ENCODE measurements at regions not wholly inside any gene's neighbourhood (a gene's known extent, or its start where the extent isn't known, plus 50 kb on each side); places are given as distances from the start of the nearest gene placed in this dataset.

GRCh38 chr6:142566628-142567396, 265.0 kb downstream of the ADGRG6 start:
- Histone ChIP-seq H3K27ac (ENCODE audit: low read depth, low read length) (no peak overlapping the region), H3K4me1 (ENCODE audit: control insufficient read depth, insufficient read depth, low read length) (peaks cover 12% of the 10 kb centered on the region), H3K36me3 (ENCODE audit: control insufficient read depth, insufficient read depth, low read length) (no peaks in the 10 kb centered on the region), H3K9ac (ENCODE audit: low read length) (no peak overlapping the region), H3K27me3 (ENCODE audit: control insufficient read depth, insufficient read depth, low read length) (no peaks in the 10 kb centered on the region), H3K4me3 (ENCODE audit: low read length) (no peak overlapping the region)

GRCh38 chr6:142567461-142567860, 265.7 kb downstream of the ADGRG6 start:
- Histone ChIP-seq H3K4me1 (ENCODE audit: control insufficient read depth, insufficient read depth, low read length) (peaks cover 12% of the 10 kb centered on the region), H3K27me3 (ENCODE audit: control insufficient read depth, insufficient read depth, low read length) (no peaks in the 10 kb centered on the region), H3K27ac (ENCODE audit: low read depth, low read length) (no peak overlapping the region), H3K9ac (ENCODE audit: low read length) (no peak overlapping the region), H3K36me3 (ENCODE audit: control insufficient read depth, insufficient read depth, low read length) (no peaks in the 10 kb centered on the region), H3K4me3 (ENCODE audit: low read length) (no peak overlapping the region)

- no peak overlapping the region for H3K9ac ChIP-seq (ENCODE audit: low read length)
- no peak overlapping the region for H3K4me3 ChIP-seq (ENCODE audit: low read length)
- H3K36me3 ChIP-seq (ENCODE audit: control insufficient read depth, insufficient read depth, low read length) = no peaks in the 10 kb centered on the region
- no peaks in the 10 kb centered on the region for H3K27me3 ChIP-seq (ENCODE audit: control insufficient read depth, insufficient read depth, low read length)
- H3K27ac ChIP-seq (ENCODE audit: low read depth, low read length) = peak overlapping the region; percentile 30
- H3K4me1 ChIP-seq (ENCODE audit: control insufficient read depth, insufficient read depth, low read length) = peaks cover 12% of the 10 kb centered on the region
Measured at GRCh38 chr6:142568857-142569597, 267.2 kb downstream of the ADGRG6 start.

- Histone ChIP-seq H3K4me1 (ENCODE audit: control insufficient read depth, insufficient read depth, low read length) (peaks cover 12% of the 10 kb centered on the region), H3K9ac (ENCODE audit: low read length) (no peak overlapping the region), H3K36me3 (ENCODE audit: control insufficient read depth, insufficient read depth, low read length) (no peaks in the 10 kb centered on the region), H3K4me3 (ENCODE audit: low read length) (no peak overlapping the region), H3K27ac (ENCODE audit: low read depth, low read length) (peak overlapping the region; percentile 23), H3K27me3 (ENCODE audit: control insufficient read depth, insufficient read depth, low read length) (no peaks in the 10 kb centered on the region)
Measured at GRCh38 chr6:142569676-142570075, 267.9 kb downstream of the ADGRG6 start.

- Histone ChIP-seq H3K4me3 (ENCODE audit: low read length) (no peak overlapping the region), H3K27ac (ENCODE audit: low read depth, low read length) (no peak overlapping the region), H3K36me3 (ENCODE audit: control insufficient read depth, insufficient read depth, low read length) (no peaks in the 10 kb centered on the region), H3K27me3 (ENCODE audit: control insufficient read depth, insufficient read depth, low read length) (no peaks in the 10 kb centered on the region), H3K9ac (ENCODE audit: low read length) (no peak overlapping the region), H3K4me1 (ENCODE audit: control insufficient read depth, insufficient read depth, low read length) (peaks cover 12% of the 10 kb centered on the region)
Measured at GRCh38 chr6:142570221-142570671, 268.4 kb downstream of the ADGRG6 start.

- H3K27me3 ChIP-seq (ENCODE audit: control insufficient read depth, insufficient read depth, low read length) = no peaks in the 10 kb centered on the region
- H3K27ac ChIP-seq (ENCODE audit: low read depth, low read length) = no peak overlapping the region
- no peaks in the 10 kb centered on the region for H3K4me1 ChIP-seq (ENCODE audit: control insufficient read depth, insufficient read depth, low read length)
- no peak overlapping the region for H3K9ac ChIP-seq (ENCODE audit: low read length)
- H3K36me3 ChIP-seq (ENCODE audit: control insufficient read depth, insufficient read depth, low read length) = no peaks in the 10 kb centered on the region
- H3K4me3 ChIP-seq (ENCODE audit: low read length) = no peak overlapping the region
Measured at GRCh38 chr6:142592876-142593275, 291.1 kb downstream of the ADGRG6 start.

- no peak overlapping the region for H3K9ac ChIP-seq (ENCODE audit: low read length)
- no peak overlapping the region for H3K4me3 ChIP-seq (ENCODE audit: low read length)
Measured at GRCh38 chr6:142597836-142598235, 296.0 kb downstream of the ADGRG6 start.

GRCh38 chr6:142601427-142601826, 299.6 kb downstream of the ADGRG6 start:
- H3K27ac ChIP-seq (ENCODE audit: low read depth, low read length) = no peak overlapping the region
- no peaks in the 10 kb centered on the region for H3K4me1 ChIP-seq (ENCODE audit: control insufficient read depth, insufficient read depth, low read length)
- H3K4me3 ChIP-seq (ENCODE audit: low read length) = no peak overlapping the region
- no peaks in the 10 kb centered on the region for H3K27me3 ChIP-seq (ENCODE audit: control insufficient read depth, insufficient read depth, low read length)
- no peaks in the 10 kb centered on the region for H3K36me3 ChIP-seq (ENCODE audit: control insufficient read depth, insufficient read depth, low read length)
- H3K9ac ChIP-seq (ENCODE audit: low read length) = no peak overlapping the region

More at GRCh38 chr6:142597836-142598235, 296.0 kb downstream of the ADGRG6 start:
- Histone ChIP-seq H3K36me3 (ENCODE audit: control insufficient read depth, insufficient read depth, low read length) (no peaks in the 10 kb centered on the region), H3K4me1 (ENCODE audit: control insufficient read depth, insufficient read depth, low read length) (no peaks in the 10 kb centered on the region), H3K27me3 (ENCODE audit: control insufficient read depth, insufficient read depth, low read length) (no peaks in the 10 kb centered on the region), H3K27ac (ENCODE audit: low read depth, low read length) (no peak overlapping the region)

GRCh38 chr6:142602972-142603371, 301.2 kb downstream of the ADGRG6 start:
- no peaks in the 10 kb centered on the region for H3K36me3 ChIP-seq (ENCODE audit: control insufficient read depth, insufficient read depth, low read length)
- no peak overlapping the region for H3K27ac ChIP-seq (ENCODE audit: low read depth, low read length)
- H3K9ac ChIP-seq (ENCODE audit: low read length) = no peak overlapping the region
- H3K4me3 ChIP-seq (ENCODE audit: low read length) = no peak overlapping the region
- no peaks in the 10 kb centered on the region for H3K4me1 ChIP-seq (ENCODE audit: control insufficient read depth, insufficient read depth, low read length)
- H3K27me3 ChIP-seq (ENCODE audit: control insufficient read depth, insufficient read depth, low read length) = no peaks in the 10 kb centered on the region

- H3K9ac ChIP-seq (ENCODE audit: low read length) = no peak overlapping the region
- no peaks in the 10 kb centered on the region for H3K4me1 ChIP-seq (ENCODE audit: control insufficient read depth, insufficient read depth, low read length)
- no peaks in the 10 kb centered on the region for H3K27me3 ChIP-seq (ENCODE audit: control insufficient read depth, insufficient read depth, low read length)
- H3K27ac ChIP-seq (ENCODE audit: low read depth, low read length) = no peak overlapping the region
- H3K4me3 ChIP-seq (ENCODE audit: low read length) = no peak overlapping the region
- H3K36me3 ChIP-seq (ENCODE audit: control insufficient read depth, insufficient read depth, low read length) = no peaks in the 10 kb centered on the region
Measured at GRCh38 chr6:142605922-142606485, 304.2 kb downstream of the ADGRG6 start.

GRCh38 chr6:142612956-142613355, 311.1 kb downstream of the ADGRG6 start:
- H3K27ac ChIP-seq (ENCODE audit: low read depth, low read length) = no peak overlapping the region
- no peaks in the 10 kb centered on the region for H3K36me3 ChIP-seq (ENCODE audit: control insufficient read depth, insufficient read depth, low read length)
- no peaks in the 10 kb centered on the region for H3K27me3 ChIP-seq (ENCODE audit: control insufficient read depth, insufficient read depth, low read length)
- H3K9ac ChIP-seq (ENCODE audit: low read length) = no peak overlapping the region
- no peaks in the 10 kb centered on the region for H3K4me1 ChIP-seq (ENCODE audit: control insufficient read depth, insufficient read depth, low read length)
- H3K4me3 ChIP-seq (ENCODE audit: low read length) = no peak overlapping the region

- no peak overlapping the region for H3K4me3 ChIP-seq (ENCODE audit: low read length)
- H3K36me3 ChIP-seq (ENCODE audit: control insufficient read depth, insufficient read depth, low read length) = no peaks in the 10 kb centered on the region
- H3K9ac ChIP-seq (ENCODE audit: low read length) = no peak overlapping the region
- no peak overlapping the region for H3K27ac ChIP-seq (ENCODE audit: low read depth, low read length)
- no peaks in the 10 kb centered on the region for H3K27me3 ChIP-seq (ENCODE audit: control insufficient read depth, insufficient read depth, low read length)
- no peaks in the 10 kb centered on the region for H3K4me1 ChIP-seq (ENCODE audit: control insufficient read depth, insufficient read depth, low read length)
Measured at GRCh38 chr6:142613981-142614380, 312.2 kb downstream of the ADGRG6 start.

Measured in rectal smooth muscle tissue (tissue), 1 donor.